ENCODE measurements at regions not wholly inside any gene's neighbourhood (a gene's known extent, or its start where the extent isn't known, plus 50 kb on each side); places are given as distances from the start of the nearest gene placed in this dataset.

DNA sequence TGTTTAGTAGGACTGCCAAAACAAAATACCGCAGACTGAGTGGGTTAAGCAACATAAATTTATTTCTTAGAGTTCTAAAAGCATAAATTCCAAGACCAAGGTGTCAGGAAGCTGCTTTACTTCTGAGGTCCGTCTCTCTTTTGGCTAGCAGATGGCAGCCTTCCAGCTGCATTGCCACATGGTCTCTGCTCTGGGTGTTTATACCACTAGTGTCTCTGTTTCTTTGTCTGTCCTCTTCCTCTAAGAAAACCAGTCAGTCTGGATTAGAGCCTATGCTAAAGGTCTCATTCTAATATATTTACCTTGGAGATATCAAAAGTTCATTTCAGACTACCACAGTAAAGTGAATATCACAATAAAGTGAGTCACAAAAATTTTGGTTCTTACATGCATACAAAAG lies 519.8 kb downstream of the COL11A1 start:
- TF ChIP-seq, protein P1, sequence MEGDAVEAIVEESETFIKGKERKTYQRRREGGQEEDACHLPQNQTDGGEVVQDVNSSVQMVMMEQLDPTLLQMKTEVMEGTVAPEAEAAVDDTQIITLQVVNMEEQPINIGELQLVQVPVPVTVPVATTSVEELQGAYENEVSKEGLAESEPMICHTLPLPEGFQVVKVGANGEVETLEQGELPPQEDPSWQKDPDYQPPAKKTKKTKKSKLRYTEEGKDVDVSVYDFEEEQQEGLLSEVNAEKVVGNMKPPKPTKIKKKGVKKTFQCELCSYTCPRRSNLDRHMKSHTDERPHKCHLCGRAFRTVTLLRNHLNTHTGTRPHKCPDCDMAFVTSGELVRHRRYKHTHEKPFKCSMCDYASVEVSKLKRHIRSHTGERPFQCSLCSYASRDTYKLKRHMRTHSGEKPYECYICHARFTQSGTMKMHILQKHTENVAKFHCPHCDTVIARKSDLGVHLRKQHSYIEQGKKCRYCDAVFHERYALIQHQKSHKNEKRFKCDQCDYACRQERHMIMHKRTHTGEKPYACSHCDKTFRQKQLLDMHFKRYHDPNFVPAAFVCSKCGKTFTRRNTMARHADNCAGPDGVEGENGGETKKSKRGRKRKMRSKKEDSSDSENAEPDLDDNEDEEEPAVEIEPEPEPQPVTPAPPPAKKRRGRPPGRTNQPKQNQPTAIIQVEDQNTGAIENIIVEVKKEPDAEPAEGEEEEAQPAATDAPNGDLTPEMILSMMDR (IDR thresholded peaks at IDR 0.05; ENCODE audit: borderline replicate concordance, insufficient read depth, low read depth, low read length), result no peak
- no peak overlapping the region for H3K4me3 ChIP-seq (ENCODE audit: low read depth, low read length)

DNA sequence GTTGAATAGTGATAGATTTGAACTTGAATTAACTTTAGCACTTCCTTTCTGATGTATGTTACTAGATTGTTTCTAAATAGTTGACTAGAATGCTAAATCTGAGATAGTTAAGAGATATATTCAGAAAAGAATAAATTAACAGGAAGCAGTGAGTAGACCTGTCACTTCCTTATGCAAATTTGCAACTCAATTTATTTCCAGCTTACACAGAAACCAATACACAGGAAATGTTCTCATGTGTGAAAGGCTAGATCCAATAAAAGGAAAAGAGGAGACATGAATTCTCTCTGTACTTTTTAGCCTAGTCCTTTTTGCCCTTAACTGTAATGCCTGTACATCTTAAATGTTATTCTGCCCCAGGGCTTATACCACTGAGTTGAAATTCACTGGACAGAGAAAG lies 522.3 kb downstream of the COL11A1 start:
- TF ChIP-seq, protein P1 (IDR thresholded peaks at IDR 0.05; ENCODE audit: borderline replicate concordance, insufficient read depth, low read depth, low read length), result no peak
- H3K4me3 ChIP-seq (ENCODE audit: low read depth, low read length), result no peak overlapping the region

DNA sequence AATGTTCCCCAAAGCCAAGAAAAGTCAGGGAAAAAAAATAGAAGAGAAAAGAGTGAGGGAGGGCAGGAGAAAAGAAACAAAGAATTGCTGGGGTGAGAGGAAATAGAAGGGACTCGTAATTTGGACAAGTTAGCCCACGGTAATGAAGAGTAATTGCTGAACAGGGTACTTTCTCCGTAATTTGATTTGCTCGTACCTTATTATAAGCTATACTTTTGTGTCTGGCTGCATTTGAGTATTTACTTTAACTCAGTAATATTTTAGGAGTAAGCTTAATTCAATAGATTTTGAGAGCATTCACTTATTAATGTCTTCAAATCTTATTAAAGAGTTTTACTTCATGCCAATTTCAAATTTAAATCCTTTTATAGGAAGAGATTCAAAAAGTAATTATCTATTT lies 527.5 kb downstream of the COL11A1 start:
- TF ChIP-seq, protein P1 (IDR thresholded peaks at IDR 0.05; ENCODE audit: borderline replicate concordance, insufficient read depth, low read depth, low read length), result no peak
- H3K4me3 ChIP-seq (ENCODE audit: low read depth, low read length), result no peak overlapping the region

DNA sequence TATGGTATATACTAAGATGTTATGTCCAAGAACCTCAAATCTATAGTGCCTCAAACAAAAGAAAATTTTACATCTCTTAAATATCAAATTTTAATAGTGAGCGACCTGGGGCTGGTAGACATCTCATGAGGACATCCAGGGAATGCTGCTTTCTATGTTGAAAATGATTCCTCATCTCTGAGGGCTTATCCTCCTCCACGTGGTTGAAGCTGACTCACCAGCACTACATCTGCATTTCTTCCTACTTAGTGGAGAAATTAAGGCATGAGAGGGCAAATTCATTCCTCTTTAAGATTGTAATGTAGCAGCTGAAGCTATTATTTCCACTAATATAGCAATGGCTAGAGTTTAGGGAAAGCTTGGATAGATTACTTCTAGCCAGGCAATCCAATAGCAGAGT lies 529.5 kb downstream of the COL11A1 start:
- TF ChIP-seq, protein P1 (IDR thresholded peaks at IDR 0.05; ENCODE audit: borderline replicate concordance, insufficient read depth, low read depth, low read length), result no peak
- H3K4me3 ChIP-seq (ENCODE audit: low read depth, low read length), result no peak overlapping the region

DNA sequence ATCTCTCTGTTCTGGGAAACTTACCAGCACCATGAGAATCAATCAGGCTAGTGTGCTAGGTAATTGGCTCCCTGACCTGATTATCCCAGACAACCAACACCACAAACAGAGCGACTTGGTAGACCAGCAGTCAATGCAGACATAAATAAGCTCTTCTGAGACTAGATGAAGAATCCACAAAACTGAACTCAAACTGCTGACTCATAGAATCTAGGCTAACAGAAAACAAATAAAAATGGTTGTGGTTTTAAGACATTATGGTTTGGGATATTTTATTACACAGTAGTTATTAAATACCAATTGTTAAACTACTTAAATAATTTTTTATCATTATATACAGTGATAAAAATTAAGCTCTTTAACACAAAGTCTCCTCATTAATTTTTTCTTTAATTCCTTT lies 535.7 kb downstream of the COL11A1 start:
- H3K4me3 ChIP-seq (ENCODE audit: low read depth, low read length), result no peak overlapping the region
- TF ChIP-seq, protein P1 (IDR thresholded peaks at IDR 0.05; ENCODE audit: borderline replicate concordance, insufficient read depth, low read depth, low read length), result no peak

DNA sequence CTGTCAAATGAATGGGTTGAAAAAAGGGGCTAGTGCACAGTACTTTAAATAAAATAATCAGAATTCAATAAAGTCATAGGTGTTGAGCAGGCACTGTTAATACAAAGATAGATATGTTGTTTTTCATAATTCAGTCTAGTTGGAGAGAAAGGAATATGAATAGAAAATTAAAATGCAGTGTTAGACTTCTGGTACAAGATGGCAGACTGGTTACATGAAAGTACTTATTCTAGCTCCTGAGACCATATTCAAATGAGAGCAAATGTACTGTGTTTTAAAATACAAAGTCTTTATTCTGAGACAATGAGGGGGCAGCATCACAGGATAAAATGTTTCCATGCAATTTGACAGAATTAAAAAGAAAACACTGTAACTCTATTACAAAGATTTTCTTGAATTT lies 542.1 kb downstream of the COL11A1 start:
- no peak overlapping the region for H3K4me3 ChIP-seq (ENCODE audit: low read depth, low read length)
- TF ChIP-seq, protein P1 (IDR thresholded peaks at IDR 0.05; ENCODE audit: borderline replicate concordance, insufficient read depth, low read depth, low read length), result no peak

DNA sequence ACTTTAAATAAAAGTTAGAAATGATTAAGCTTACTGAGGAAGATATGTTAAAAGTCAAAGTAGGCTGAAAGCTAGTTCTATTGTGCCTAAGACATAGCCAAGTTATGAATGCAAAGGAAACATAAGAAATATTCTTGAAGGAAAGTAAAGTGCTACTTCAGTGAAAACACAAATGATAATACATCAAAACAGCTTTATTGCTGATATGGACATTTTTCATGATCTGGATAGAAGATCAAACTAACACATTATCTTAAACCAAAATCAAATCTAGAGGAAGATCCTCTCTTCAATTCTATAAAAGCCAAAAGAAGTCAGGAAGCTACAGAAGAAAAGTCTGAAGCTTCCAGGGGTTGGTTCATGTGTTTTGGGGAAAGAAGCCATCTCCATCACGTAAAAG lies 545.9 kb downstream of the COL11A1 start:
- no peak overlapping the region for H3K4me3 ChIP-seq (ENCODE audit: low read depth, low read length)
- TF ChIP-seq, protein P1 (IDR thresholded peaks at IDR 0.05; ENCODE audit: borderline replicate concordance, insufficient read depth, low read depth, low read length), result no peak
